ENCODE measurements at regions not wholly inside any gene's neighbourhood (a gene's known extent, or its start where the extent isn't known, plus 50 kb on each side); places are given as distances from the start of the nearest gene placed in this dataset.

- no peak for DNase-seq
Observed at GRCh38 chr2:106572541-106573450, 85.6 kb downstream of the CD8B2 start.

- no peak for DNase-seq
Observed at GRCh38 chr2:106573773-106574172, 86.6 kb downstream of the CD8B2 start.

- DNase-seq, result peak; percentile 9
Observed at GRCh38 chr2:106575955-106576354, 88.8 kb downstream of the CD8B2 start.

GRCh38 chr2:106577255-106577651 lies 90.1 kb downstream of the CD8B2 start:
- DNase-seq, result no peak

- DNase-seq, result no peak
Observed at GRCh38 chr2:106579750-106580197, 92.6 kb downstream of the CD8B2 start.

- DNase-seq, result no peak
Observed at GRCh38 chr2:106580241-106580640, 93.1 kb downstream of the CD8B2 start.

GRCh38 chr2:106581328-106581727 lies 94.2 kb downstream of the CD8B2 start:
- DNase-seq, result no peak

GRCh38 chr2:106581755-106582147 lies 94.6 kb downstream of the CD8B2 start:
- no peak for DNase-seq

- peak; percentile 42 for DNase-seq
Observed at GRCh38 chr2:106582148-106583143, 95.3 kb downstream of the CD8B2 start.

- DNase-seq, result no peak
Observed at GRCh38 chr2:106584304-106584954, 97.3 kb downstream of the CD8B2 start.

- no peak for DNase-seq
Observed at GRCh38 chr2:106596844-106597243, 109.7 kb downstream of the CD8B2 start.

- DNase-seq, result no peak
Observed at GRCh38 chr2:106599540-106599939, 112.4 kb downstream of the CD8B2 start.

GRCh38 chr2:106602042-106602441 lies 114.9 kb downstream of the CD8B2 start:
- DNase-seq, result no peak

GRCh38 chr2:106606652-106607051 lies 119.5 kb downstream of the CD8B2 start:
- no peak for DNase-seq

- DNase-seq, result no peak
Observed at GRCh38 chr2:106607371-106607770, 120.2 kb downstream of the CD8B2 start.

GRCh38 chr2:106609780-106610179 lies 122.6 kb downstream of the CD8B2 start:
- no peak for DNase-seq

- DNase-seq, result no peak
Observed at GRCh38 chr2:106614511-106615291, 127.5 kb downstream of the CD8B2 start.

- DNase-seq, result no peak
Observed at GRCh38 chr2:106618614-106619013, 131.4 kb downstream of the CD8B2 start.

GRCh38 chr2:106623456-106623855 lies 136.3 kb downstream of the CD8B2 start:
- DNase-seq, result no peak

- no peak for DNase-seq
Observed at GRCh38 chr2:106624787-106625380, 137.7 kb downstream of the CD8B2 start.

- DNase-seq, result no peak
Observed at GRCh38 chr2:106628377-106628776, 141.2 kb downstream of the CD8B2 start.

GRCh38 chr2:106629981-106630380 lies 142.8 kb downstream of the CD8B2 start:
- no peak for DNase-seq
